HS-5 (cell line): ENCODE measurements at regions not wholly inside any gene's neighbourhood (a gene's known extent, or its start where the extent isn't known, plus 50 kb on each side); places are given as distances from the start of the nearest gene placed in this dataset.

ENCODE experiments used
- DNase-seq: peaks from one replicate; pipeline ENCODE4 v3.0.0-alpha.2; 2012; ENCODE audit warnings: low read depth

DNA sequence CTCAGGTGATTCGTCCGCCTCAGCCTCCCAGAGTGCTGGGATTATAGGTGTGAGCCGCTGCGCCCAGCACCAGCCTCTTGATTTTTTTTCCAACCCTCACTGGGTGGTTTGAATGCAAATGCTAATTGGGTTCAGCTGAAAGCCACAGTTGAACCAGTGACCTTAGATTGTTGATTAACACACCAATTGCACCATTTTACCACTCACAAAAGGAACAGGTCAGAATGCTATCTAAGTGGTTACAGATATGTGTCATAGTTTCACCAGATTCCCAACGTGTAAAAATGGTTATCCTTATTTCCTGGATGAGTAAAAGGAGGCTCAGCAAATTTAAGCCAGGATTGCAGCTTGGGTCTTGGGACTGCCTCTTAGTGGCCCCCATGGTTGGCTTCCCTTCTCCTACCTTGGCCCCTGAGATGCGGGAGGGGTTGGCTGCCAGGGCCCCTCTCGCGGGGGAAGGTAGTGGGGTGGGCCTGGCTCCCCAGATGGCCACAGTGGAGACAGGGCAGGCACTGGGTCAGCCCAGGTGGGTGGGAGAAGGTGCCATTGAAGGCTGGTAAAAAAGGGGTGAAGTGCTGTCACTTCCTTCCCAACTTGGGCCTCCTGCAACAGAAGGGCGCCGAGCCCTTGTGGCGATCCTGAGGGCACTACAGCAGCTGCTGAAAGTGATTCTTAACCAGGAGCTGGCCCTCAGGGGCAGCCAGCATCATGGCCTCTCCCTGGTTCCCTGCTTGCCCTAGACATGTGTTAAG lies 164.9 kb upstream of the HAAO start:
- peak; percentile 77 for DNase-seq

DNA sequence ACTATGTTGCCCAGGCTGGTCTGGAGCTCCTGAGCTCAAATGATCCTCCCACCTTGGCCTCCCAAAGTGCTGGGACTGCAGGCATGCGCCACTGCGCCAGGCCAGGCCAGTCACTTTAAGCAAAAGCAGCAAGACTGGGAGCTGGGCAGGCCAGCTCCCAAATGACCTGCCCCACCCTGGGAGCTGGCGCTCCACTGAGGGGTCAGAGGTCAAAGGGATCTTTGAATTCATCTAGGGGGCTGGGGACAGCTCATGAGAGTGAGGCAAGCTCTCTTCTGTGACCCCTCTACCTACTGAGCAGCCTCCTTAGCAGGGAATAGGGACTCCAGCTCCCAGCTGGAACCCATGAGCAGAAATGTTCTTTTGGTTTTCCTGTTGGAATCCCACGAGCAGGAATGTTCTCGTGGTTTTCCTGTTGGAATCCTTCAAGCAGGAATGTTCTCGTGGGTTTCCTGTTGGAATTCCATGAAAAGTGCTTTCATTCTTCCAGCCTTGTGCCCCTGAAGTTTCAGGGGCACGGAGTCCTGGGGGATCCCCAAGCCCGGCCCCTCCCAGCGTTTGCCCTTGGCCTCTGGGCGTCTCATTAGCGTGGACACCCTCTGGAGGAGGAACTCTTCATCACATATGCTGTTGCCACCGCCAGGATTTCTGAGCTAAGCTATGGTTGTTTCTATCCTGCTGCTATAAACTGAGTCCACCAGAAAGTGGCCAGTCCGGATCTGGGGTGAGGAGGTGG lies 162.0 kb upstream of the HAAO start:
- DNase-seq: peak; percentile 55

DNA sequence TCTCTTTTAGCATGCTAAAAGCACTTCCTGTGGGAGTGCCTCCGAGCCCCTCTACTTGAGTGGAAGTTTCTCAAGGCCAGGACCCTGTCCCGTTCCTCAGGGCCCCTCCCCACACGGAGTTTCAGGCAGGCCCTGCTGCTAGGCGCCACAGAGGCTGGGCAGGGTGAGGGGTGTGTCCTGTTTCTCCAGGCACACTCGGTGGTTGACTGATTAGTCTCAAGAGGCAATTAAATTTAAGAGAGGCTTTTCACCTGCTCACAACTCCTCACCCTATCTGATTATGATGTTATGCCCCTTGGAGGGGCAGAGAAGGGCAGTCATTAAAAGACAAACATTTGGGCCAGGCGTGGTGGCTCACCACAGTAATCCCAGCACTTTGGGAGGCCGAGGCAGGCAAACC lies 160.8 kb upstream of the HAAO start:
- DNase-seq: no peak

DNA sequence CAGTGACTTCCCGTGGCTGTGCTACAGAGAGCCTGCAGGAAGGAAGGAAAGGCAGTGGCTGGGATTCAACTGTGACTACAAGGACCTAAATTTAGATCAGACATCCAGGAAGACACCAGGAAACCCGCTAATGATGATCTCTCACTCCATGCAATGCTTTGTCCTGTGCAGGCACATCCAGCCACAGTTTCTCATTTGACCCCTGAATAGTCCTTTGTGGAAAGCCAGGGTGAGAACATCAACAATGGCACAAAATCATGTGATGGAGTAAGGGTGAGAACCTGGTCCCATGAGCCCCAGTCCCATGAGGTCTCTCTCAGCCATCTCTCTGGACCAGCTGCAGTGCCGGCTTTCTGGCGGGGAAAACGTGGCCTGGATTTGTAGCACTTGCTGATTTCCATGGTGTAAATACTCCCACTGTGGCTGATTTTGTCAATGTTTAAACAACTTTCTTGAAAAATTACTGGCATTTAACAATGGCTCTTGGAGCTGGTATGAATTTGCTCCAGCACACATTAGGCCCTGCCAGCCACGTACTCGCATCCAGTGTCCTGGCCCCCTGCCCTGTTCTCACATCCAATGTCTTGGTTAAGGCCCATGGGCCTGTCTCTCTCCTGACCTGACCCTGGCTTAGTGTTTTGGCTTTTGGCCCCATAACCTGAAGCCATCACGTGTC lies 159.0 kb upstream of the HAAO start:
- DNase-seq: no peak

DNA sequence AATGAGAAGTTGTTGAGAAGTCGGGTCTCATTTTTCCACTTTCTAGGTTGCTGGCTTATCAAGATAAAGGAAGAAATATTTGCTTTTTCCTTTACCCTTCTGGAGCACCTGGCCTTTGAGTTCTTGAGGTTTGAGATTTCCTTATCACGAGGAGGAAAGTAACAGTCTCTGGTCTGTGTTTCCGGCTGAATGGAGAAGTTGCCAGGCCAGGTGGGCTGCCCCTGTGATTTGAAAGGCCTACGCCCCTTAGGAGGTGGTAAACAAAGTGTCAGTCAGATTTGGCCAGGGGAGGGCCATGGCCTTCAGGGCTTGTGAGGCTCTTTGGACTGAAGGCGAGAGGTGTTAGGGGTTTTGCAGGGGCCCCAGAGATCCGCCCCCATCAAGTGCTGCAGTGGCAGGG lies 156.7 kb upstream of the HAAO start:
- no peak for DNase-seq

DNA sequence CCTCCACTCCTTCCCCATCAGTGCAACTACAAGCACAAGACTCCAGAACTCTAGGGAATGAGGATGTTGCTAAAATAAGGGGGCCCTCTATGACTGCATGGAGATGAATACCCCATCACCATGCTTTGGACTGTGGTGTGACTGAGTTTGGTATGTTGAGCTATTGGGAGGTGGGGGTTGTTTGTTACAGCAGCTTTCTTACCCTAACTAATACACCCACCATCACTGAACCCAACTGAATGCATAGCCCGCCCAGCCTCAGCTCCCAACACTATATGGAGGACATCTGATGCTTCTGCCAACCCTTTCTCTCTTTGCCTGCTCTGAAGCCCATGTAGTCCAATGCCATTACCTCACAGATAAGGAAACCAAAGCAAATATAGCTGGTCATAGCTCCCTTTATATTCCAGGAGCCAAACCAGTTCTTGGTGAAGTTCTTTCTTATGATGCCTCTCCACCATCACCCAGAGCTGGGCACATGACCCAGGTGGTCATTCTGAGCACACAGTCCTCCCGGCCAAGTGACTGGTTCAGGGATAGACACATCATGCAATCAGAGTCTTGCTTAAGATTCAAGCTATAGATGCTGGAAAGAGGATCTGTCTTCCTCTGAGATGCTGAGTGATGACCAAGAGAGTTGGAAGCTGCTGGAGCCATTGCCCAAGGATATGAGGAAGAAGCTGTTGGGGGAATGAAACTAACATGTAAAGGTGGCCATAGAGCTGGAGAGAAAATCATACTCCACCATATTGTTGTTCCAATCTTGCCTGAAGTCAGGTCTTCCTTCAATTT lies 155.6 kb upstream of the HAAO start:
- no peak for DNase-seq

- DNase-seq: no peak
Observed at GRCh38 chr2:42944779-42945415, 152.5 kb upstream of the HAAO start.

GRCh38 chr2:42942990-42943493 lies 150.7 kb upstream of the HAAO start:
- DNase-seq: no peak

DNA sequence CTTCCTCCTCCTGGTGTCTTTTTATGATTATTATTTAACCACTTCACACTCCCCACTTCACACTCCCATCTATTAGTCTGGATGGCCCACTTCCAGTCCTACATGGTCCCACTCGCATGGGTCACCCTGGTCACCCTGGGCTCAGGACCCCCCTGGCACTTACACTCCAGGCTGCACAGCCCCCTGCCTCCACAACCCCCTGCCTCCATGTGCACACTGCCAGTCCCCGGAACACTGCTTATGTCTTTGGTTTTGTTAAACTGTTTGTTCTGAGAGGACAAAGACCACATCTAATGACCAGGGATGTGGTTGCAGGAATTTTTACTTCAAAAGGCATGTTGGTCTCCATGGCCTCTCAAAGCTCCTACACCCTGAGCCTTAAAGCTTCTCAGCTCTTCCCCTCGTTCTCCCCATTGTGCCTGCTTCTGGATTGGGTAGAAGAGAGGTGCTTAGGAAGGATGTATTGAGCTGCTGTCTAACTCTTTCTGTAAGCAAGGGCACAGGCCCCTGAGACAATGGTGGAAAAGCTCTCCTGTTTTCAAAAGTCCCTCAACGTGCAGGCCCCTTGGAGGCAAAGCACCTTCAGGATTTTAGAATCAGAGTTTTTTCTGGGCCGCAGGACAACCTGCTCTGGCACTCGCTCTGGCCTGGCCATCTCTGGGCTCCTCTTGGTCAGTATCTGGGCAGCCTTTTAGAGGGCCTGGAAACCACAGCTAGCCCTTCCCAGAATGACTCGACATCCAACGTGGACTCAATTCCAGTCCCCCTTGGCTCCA lies 150.0 kb upstream of the HAAO start:
- no peak for DNase-seq

DNA sequence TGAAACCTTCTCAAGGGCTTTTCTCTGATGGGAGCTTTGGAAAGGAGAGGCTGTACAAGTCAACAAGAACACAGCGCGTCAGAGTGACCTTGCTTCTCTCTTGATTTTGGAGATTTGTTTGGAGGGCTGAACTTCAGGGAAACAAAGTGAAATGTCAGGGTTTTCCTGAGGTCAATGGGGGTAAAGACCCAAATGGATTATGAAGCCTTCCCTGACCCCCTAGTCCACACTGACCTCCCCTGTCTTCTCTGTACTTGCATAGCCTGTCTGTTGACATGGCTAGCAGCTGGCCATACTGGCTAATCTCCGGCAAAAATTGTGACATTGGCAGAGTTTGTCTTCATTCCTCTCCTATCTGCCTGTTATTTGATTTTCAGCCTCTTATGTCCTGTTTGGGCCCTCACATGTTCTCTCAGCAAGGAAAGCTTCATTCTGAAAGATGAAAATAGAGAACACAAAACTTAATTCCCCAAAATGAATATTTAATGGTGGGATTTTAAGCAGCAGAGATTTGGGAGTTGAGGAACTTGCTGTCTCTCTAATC lies 149.3 kb upstream of the HAAO start:
- DNase-seq: no peak

GRCh38 chr2:42939411-42940206 lies 147.2 kb upstream of the HAAO start:
- DNase-seq: no peak

- no peak for DNase-seq
Observed at GRCh38 chr2:42938671-42939370, 146.4 kb upstream of the HAAO start.

DNA sequence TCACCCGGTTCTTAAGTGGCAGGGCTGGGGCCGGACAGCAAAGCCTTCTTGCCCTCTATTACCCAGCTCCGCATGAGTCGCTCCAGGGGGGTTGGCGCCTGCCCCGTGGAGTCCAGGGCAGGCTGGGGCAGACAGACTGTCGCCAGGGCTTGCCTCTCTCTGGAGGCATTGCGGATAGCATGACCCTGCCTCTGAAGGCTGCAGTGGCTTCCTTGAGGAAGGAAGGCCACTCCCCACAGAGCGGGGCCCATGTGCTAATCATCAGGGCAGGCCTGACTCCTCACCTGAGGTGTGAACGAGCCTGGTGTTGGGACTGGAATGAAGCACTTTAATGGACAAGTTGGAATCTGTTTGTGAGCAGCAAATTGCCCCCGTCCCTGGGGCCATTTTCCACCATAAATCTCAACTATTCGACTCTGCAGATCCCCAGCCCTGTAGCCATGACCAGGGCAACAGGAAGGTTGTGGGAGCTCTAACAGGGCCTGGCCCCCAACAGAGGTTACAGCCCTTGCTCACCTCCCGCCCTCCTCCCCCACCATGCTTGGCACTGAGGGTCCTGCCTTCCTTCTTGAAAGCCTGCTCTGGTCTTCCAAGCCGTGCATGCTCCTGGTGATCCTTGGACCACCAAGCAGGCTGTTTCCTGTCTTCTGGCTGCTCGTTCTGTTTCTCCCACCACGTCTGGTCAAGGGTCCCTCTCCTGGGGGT lies 144.9 kb upstream of the HAAO start:
- DNase-seq: no peak

GRCh38 chr2:42935692-42936671 lies 143.6 kb upstream of the HAAO start:
- DNase-seq: no peak

DNA sequence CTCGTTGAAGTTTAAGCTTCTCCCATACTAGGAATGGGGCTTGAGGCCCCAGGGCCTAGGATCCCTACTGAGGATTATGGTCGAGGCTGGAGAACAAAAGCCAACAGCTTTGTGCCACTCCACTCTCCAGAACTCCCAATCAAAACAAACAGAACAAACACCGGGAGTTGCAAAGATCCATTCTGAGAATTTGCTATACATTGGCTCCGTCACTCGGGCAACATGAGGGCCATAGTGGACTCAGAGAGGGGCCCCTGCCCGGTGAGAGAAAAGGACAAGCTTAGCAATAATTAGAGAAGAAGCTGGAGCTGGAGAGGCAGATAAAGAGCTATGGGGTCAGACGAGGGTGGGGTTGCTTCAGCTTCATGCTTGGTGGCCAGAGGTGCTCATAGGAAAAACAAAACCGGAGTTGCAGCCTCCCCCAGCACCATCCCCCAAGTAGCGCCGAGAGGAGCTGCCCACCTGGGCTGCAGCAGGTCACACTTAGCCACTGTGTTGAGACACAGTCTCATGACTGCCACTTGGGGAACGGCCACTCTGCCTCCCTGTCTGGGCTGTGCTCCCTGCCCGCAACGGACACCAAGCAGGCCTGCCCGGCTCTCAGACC lies 142.3 kb upstream of the HAAO start:
- DNase-seq: no peak

DNA sequence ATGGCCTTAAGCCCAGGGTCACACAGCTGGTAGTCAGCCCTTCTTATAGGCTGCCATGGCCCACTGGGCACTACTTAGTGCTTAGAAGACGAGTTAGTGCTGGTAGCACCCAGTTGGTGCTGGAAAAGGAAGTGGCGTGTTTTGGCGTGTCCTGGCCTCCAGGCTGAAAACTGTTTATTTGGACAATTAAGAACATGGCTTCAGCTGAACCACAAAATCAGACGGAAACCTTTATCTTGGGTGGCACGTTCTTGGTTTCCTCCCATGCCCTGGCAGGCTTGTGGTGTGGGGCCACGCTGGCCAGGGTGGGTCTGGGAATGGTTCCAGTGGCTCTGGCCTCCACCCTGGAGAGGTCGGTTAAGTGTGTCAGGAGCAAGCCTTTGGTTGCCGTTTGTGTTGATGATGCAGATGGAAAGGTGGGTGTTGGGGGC lies 141.5 kb upstream of the HAAO start:
- DNase-seq: no peak
